IPS-20b (cell line): ENCODE measurements at regions not wholly inside any gene's neighbourhood (a gene's known extent, or its start where the extent isn't known, plus 50 kb on each side); places are given as distances from the start of the nearest gene placed in this dataset.

ENCODE experiments used
- H3K27ac ChIP-seq: one replicate; pipeline ENCODE4 v1.5.1; 2013; ENCODE audit warnings: low read length
- H3K27me3 ChIP-seq: 2 replicates; pipeline ENCODE4 v1.6.1; 2013; ENCODE audit warnings: mild to moderate bottlenecking, low read length, inconsistent platforms; ENCODE audit not compliant: insufficient read depth
- H3K36me3 ChIP-seq: 2 replicates; pipeline ENCODE4 v1.6.1; 2013; ENCODE audit warnings: low read depth, mild to moderate bottlenecking, inconsistent platforms, low read length, moderate library complexity; ENCODE audit not compliant: insufficient read depth
- H3K4me1 ChIP-seq: 2 replicates; pipeline ENCODE4 v1.6.1; 2013; ENCODE audit warnings: mild to moderate bottlenecking, control low read depth, inconsistent platforms, low read length, moderate library complexity; ENCODE audit not compliant: insufficient read depth
- H3K4me3 ChIP-seq: 2 replicates; pipeline ENCODE4 v1.5.1; 2013; ENCODE audit warnings: mild to moderate bottlenecking, low read length, inconsistent platforms
- H3K9ac ChIP-seq: 2 replicates; pipeline ENCODE4 v1.6.1; 2013; ENCODE audit warnings: low read depth, mild to moderate bottlenecking, inconsistent platforms, low read length, moderate library complexity
- H3K9me3 ChIP-seq: 2 replicates; pipeline ENCODE4 v1.6.1; 2013; ENCODE audit warnings: mild to moderate bottlenecking, low read depth, low read length, inconsistent platforms; ENCODE audit not compliant: insufficient read depth

DNA sequence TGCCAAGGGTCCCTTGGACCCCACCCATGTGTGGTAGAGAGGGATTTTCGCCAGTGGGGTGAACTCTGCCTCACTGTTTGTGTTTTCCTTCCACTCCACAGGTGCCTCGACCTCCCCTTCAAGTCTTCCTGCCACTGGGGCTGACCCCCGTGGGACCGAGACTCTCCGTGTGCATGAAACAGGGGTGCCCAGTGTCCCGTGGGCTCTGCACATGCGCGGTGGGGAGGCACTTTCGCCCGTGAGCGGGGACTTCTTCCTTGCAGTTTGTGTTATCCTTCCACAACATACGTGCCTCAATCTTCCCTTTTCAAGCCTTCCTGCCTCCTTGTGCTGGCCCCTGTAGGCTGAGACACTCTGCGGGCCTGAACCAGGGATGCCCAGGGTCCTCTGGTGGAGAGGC lies 362.4 kb downstream of the ALG10 start:
- H3K27ac ChIP-seq: no peak overlapping the region
- no peaks in the 10 kb centered on the region for H3K36me3 ChIP-seq
- no peaks in the 10 kb centered on the region for H3K27me3 ChIP-seq
- H3K9me3 ChIP-seq: peaks cover 100% of the 10 kb centered on the region
- H3K4me1 ChIP-seq: no peaks in the 10 kb centered on the region
- no peak overlapping the region for H3K4me3 ChIP-seq
- H3K9ac ChIP-seq: no peak overlapping the region

DNA sequence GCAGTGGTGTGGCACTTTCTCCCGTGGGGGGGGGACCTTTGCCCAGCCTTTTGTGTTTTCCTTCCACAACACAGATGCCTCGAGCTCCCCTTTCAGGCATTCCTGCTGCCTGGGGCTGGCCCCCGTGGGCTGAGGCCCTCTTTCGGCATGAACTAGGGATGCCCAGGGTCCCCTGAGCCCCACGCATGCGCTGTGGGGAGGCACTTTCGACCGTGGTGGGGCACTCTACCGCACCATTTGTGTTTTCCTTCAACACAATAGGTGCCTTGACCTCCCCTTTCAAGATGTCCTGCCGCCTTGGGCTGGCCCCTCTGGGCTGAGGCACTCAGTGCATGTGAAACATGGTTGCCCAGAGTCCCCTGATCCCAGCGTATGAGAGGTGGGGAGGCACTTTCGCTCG lies 363.7 kb downstream of the ALG10 start:
- H3K4me1 ChIP-seq: no peaks in the 10 kb centered on the region
- H3K9me3 ChIP-seq: peaks cover 100% of the 10 kb centered on the region
- no peak overlapping the region for H3K9ac ChIP-seq
- no peaks in the 10 kb centered on the region for H3K27me3 ChIP-seq
- no peaks in the 10 kb centered on the region for H3K36me3 ChIP-seq
- no peak overlapping the region for H3K27ac ChIP-seq
- no peak overlapping the region for H3K4me3 ChIP-seq

DNA sequence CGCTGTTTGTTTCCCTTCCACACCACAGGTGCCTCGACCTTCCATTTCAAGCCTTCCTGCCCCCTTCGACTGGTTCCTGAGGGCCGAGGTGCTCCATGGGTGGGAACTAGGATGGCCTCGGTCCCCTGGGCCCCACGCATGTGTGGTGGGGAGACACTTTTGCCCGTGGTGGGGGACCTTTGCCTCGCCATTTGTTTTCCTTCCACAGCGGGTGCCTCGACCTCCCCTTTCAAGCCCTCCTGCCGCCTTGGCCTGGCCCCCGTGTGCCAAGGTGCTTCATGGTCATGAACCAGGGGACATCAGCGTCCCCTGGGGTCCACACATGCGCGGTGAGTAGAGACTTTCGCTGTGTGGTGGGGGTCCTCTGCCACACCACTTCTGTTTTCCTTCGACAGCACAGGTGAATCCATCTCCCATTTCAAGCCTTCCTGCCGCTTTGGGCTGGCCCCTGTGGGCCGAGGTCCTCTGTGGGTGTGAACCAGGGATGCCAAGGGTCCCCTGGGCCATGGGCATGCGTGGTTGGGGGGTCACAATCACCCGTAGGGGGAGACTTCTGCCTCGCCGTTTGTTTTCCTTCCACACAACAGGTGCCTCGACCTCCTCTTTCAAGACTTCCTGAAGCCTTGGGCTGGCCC lies 364.4 kb downstream of the ALG10 start:
- Histone ChIP-seq H3K27me3 (no peaks in the 10 kb centered on the region), H3K36me3 (no peaks in the 10 kb centered on the region), H3K4me3 (no peak overlapping the region), H3K27ac (no peak overlapping the region), H3K4me1 (no peaks in the 10 kb centered on the region), H3K9me3 (peaks cover 100% of the 10 kb centered on the region), H3K9ac (no peak overlapping the region)

DNA sequence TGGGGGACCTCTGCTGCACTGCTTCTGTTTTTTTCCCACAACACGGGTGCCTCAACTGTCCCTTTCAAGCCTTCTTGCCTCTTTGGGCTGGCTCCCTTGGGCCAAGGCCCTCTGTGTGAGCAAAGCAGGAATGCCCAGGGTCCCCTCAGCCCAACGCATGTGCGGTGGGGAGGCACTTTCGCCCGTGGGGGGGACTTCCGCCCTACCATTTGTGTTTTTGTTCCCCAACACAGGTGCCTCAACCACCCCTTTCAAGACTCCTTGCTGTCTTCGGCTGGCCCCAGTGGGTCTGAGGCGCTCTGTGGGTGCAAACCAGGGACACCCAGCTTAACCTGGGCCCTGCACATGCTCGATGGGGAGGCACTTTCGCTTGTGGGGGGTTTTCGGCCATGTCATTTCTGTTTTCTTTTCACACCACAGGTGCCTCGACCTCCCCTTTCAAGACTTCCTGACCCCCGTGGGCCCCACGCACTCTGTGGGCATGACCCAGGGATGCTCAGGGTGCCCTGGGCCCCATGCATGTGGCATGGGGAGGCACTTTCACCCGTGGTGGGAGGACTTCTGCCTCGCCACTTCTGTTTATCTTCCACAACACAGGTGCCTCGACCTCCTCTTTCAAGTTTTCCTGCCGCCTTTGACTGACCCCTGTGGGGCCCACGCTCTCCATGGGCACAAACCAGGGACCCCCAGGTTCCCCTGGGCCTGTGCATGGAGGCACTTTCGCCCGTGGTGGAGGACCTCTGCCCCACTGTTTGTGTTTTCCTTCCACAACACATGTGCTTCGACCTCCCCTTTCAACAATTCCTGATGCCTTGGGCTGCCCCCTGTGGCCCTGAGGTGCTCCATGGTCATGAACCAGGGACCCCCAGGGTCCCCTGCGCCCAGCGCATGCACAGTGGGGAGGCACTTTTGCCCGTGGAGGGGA lies 365.7 kb downstream of the ALG10 start:
- no peak overlapping the region for H3K9ac ChIP-seq
- no peak overlapping the region for H3K4me3 ChIP-seq
- H3K4me1 ChIP-seq: no peaks in the 10 kb centered on the region
- H3K36me3 ChIP-seq: no peaks in the 10 kb centered on the region
- no peak overlapping the region for H3K27ac ChIP-seq
- no peaks in the 10 kb centered on the region for H3K27me3 ChIP-seq
- H3K9me3 ChIP-seq: peaks cover 100% of the 10 kb centered on the region

DNA sequence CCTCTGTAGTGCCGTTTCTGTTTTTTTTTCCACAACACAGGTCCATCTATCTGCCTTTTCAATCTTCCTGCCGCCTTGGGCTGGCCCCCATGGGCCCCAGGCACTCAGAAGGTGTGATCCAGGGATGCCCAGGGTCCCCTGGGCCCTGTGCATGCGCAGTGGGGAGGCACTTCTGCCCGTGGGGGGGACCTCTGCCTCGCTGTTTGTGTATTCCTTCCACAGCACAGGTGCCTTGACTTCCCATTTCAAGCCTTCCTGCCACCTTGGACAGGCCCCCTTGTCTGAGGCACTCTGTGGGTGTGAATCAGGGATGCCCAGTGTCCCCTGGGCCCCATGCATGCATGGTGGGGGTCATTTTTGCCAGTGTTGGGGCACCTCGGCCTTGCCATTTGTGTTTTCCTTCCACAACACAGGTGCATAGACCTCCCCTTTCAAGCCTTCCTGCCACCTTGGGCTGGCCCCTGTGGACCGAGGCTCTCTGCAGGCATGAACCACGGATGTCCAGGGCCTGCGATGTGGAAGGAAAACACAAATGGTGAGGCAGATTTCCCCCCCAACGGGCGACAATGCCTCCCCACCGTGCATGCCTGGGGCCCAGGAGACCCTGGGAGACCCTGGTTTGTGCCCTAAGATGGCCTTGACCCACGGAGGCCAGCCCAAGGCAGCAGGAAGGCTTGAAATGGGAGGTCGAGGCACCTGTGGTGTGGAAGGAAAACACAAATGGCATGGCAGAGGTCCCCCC lies 366.5 kb downstream of the ALG10 start:
- peaks cover 100% of the 10 kb centered on the region for H3K9me3 ChIP-seq

DNA sequence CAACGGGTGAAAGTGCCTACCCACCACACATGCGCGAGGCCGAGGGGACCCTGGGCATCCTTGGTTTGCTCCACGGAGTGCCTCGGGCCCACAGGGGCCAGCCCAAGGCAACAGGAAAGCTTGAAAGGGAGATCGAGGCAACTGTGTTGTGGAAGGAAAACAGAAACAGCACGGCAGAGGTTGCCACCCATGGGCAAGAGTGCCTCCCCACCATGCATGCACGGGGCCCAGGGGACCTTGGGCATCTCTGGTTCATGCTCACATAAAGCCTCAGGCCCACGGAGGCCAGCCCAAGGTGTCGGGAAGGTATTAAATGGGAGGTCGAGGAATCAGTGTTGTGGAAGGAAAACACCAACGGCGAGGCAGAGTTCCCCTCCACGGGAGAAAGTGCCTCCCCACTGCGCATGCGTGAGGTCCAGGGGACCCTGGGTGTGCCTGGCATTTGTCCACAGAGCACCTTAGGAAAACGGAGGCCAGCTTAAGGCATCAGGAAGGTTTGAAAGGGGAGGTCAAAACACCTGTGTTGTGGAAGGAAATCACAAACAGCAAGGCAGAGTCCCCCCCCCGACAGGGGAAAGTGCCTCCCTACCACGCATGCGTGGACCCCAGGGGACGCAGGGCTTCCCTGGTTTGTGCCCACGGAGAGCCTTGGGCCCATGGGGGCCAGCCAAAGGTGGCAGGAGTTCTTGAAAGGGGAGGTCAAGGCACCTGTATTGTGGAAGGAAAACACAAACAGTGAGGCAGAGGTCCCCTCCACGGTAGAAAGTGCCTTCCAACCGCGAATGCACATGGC lies 367.3 kb downstream of the ALG10 start:
- peaks cover 100% of the 10 kb centered on the region for H3K9me3 ChIP-seq
- no peaks in the 10 kb centered on the region for H3K27me3 ChIP-seq
- H3K9ac ChIP-seq: no peak overlapping the region

More for the DNA sequence above, 366.5 kb downstream of the ALG10 start:
- H3K4me3 ChIP-seq: no peak overlapping the region
- H3K4me1 ChIP-seq: no peaks in the 10 kb centered on the region
- no peaks in the 10 kb centered on the region for H3K36me3 ChIP-seq
- no peak overlapping the region for H3K27ac ChIP-seq
- no peak overlapping the region for H3K9ac ChIP-seq
- H3K27me3 ChIP-seq: no peaks in the 10 kb centered on the region

DNA sequence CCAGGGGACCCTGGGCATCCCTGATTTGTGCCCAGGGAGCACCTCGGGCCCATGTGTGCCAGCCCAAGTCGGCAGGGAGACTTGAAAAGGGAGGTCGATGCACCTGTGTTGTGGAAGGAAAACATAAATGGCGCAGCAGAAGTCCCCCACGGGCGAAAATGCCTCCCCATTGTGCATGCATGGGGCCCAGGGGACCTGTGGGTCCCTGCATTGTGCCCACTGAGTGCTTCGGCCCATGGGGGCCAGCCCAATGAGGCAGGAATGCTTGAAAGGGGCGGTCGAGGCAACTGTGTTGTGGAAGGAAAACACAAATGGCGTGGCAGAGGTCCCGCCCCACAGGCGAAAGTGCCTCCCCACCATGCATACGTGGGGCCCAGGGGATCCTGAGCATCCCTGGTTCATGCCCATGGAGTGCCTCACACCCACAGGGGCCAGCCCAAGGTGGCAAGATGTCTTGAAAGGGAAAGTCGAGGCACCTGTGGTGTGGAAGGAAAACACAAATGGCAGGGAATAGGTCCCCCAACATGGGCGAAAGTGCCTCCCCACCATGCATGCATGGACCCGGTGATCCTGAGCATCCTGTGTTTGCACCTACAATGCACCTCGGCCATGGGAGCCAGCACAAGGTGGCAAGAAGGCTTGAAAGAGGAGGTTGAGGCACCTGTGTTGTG lies 368.0 kb downstream of the ALG10 start:
- H3K4me1 ChIP-seq: no peaks in the 10 kb centered on the region
- H3K9ac ChIP-seq: no peak overlapping the region
- no peaks in the 10 kb centered on the region for H3K36me3 ChIP-seq
- peaks cover 100% of the 10 kb centered on the region for H3K9me3 ChIP-seq
- H3K27ac ChIP-seq: no peak overlapping the region
- H3K4me3 ChIP-seq: no peak overlapping the region
- H3K27me3 ChIP-seq: no peaks in the 10 kb centered on the region

More for the DNA sequence above, 367.3 kb downstream of the ALG10 start:
- Histone ChIP-seq H3K4me1 (no peaks in the 10 kb centered on the region), H3K36me3 (no peaks in the 10 kb centered on the region), H3K27ac (no peak overlapping the region), H3K4me3 (no peak overlapping the region)

DNA sequence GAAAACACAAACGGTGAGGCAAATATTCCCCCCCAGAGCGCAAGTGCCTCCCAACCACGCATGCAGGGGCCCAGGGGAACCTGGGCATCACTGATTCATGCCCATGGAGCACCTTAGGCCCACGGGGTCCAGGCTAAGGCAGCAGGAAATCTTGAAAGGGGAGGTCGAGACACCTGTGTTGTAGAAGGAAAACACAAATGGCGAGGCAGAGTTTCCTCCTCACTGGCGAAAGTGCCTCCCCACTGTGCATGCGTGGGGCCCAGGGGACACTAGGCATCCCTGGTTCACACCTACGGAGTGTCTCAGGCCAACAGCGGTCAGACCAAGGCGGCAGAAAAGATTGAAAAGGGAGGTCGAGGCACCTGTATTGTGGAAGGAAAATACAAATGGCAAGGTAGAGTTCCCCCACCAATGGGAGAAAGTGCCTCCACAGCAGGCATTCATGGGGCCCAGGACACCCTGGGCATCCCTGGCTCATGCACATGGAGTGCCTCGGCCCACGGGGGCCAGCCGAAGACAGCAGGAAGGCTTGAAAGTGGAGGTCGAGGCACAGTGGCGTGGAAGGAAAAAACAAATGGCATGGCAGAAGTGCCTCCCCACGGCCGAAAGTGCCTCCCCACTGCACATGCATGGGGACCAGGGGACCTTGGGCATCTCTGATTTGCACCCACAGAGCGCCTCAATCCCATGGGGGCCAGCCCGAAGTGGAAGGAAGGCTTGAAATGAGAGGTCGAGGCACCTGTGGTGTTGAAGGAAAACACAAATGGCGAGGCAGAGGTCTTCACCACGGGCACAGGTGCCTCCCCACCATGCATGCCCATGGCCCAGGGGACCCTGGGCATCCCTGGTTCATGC lies 368.8 kb downstream of the ALG10 start:
- no peak overlapping the region; the same call in 1 of the 2 replicates for H3K4me3 ChIP-seq
- H3K9ac ChIP-seq: no peak overlapping the region
- H3K27me3 ChIP-seq: no peaks in the 10 kb centered on the region
- H3K9me3 ChIP-seq: peaks cover 100% of the 10 kb centered on the region
- no peaks in the 10 kb centered on the region for H3K4me1 ChIP-seq
- H3K27ac ChIP-seq: no peak overlapping the region
- H3K36me3 ChIP-seq: no peaks in the 10 kb centered on the region

DNA sequence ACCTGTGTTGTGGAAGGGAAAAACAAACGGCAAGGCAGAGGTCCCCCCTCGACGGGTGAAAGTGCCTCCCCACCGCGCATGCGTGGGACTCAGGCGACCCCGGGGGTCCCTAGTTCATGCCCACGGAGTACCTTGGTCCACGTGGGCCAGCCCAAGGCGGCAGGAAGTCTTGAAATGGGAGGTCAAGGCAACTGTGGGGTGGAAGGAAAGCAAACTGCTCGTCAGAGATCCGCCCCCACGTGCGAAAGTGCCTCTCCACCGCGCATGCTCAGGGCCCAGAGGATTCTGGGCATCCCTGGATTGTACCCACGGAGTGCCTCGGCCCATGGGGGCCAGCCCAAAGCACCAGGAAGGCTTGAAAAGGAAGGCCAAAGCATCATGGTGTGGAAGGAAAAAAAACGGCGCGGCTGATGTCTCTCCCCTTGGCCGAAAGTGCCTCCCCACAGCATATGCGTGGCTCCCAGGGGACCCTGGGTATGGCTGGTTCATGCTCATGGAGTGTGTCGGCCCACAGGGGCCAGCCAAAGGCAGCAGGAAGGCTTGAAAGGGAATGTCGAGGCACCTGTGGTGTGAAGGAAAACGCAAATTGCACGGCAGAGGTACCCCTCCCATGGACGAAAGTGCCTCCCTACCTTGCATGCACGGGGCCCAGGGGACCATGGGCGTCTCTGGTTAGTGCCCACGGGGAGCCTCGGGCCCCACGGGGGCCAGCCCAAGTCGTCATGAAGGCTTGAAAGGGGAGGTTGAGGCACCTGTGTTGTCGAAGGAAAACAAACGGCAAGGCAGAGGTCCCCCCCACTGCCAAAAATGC lies 369.7 kb downstream of the ALG10 start:
- H3K9ac ChIP-seq: no peak overlapping the region
- H3K27me3 ChIP-seq: no peaks in the 10 kb centered on the region
- no peak overlapping the region for H3K27ac ChIP-seq
- H3K4me1 ChIP-seq: no peaks in the 10 kb centered on the region
- no peak overlapping the region for H3K4me3 ChIP-seq
- H3K36me3 ChIP-seq: no peaks in the 10 kb centered on the region
- peaks cover 100% of the 10 kb centered on the region for H3K9me3 ChIP-seq

DNA sequence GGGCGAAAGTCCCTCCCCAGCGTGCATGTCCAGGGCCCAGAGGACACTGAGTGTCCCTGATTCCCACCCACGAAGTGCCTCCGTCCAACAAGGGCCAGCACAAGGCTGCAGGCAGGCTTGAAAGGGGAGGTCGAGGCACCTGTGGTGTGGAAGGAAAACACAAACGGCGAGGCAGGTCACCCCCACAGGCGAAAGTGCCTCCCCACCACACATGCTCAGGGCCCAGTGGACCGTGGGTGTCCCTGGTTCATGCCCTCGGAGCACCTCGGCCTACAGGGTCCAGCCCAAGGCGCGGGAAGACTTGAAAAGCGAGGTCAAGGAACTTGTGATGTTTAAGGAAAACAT lies 370.4 kb downstream of the ALG10 start:
- Histone ChIP-seq H3K27me3 (no peaks in the 10 kb centered on the region), H3K4me1 (no peaks in the 10 kb centered on the region)

More for the DNA sequence above, 370.4 kb downstream of the ALG10 start:
- H3K4me3 ChIP-seq: no peak overlapping the region
- H3K36me3 ChIP-seq: no peaks in the 10 kb centered on the region
- H3K27ac ChIP-seq: no peak overlapping the region
- no peak overlapping the region for H3K9ac ChIP-seq
- peaks cover 100% of the 10 kb centered on the region for H3K9me3 ChIP-seq
